NB4 (cell line): ENCODE measurements at regions not wholly inside any gene's neighbourhood (a gene's known extent, or its start where the extent isn't known, plus 50 kb on each side); places are given as distances from the start of the nearest gene placed in this dataset.

Experiments
- DNase-seq: peaks from one replicate; pipeline ENCODE4 v3.0.0; 2010; ENCODE audit warnings: low read depth
- H3K4me3 ChIP-seq: one replicate; pipeline ENCODE4 v1.5.1; 2011; ENCODE audit warnings: mild to moderate bottlenecking, low read depth, low read length, moderate library complexity
- MAX ChIP-seq: IDR thresholded peaks from 2 replicates; pipeline ENCODE4 v1.6.1; 2011; ENCODE audit warnings: low read depth, low read length
- MYC ChIP-seq: IDR thresholded peaks from 2 replicates; pipeline ENCODE4 v1.6.1; 2011; ENCODE audit warnings: low read depth, low read length
- POLR2A ChIP-seq: IDR thresholded peaks from 2 replicates; pipeline ENCODE4 v1.6.1; 2011; ENCODE audit warnings: mild to moderate bottlenecking; ENCODE audit not compliant: insufficient read length; ENCODE audit errors: extremely low read depth
- TF ChIP-seq, protein P1 (sequence below): IDR thresholded peaks from one replicate; pipeline ENCODE4 v1.5.1; 2012; ENCODE audit warnings: low read depth, low read length

GRCh38 chr7:21030237-21030871 lies 243.7 kb upstream of the SP8 start:
- DNase-seq: no peak
- no peak overlapping the region for H3K4me3 ChIP-seq

DNA sequence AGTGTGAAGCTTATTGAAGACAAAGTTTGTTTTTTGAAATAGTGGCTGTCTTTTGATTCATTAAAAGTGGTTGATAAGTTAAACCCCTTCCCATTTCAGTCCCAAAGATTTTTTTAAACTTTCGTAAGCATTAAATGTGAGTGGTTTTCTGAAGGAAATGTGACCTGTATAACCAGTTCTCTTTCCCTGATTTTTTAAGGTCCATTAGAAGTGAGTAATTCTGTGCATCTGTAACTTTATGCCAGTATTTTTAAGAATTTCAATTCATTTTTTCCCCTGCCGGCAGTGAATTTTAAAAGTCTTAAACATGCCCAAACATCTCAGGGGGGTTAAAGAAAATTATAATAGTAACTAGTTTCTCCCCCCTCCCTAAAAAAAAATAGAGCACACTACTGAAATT lies 254.6 kb upstream of the SP8 start:
- no peak overlapping the region for H3K4me3 ChIP-seq
- DNase-seq: no peak
- TF ChIP-seq MAX (no peak), POLR2A (no peak)
- TF ChIP-seq, protein P1, sequence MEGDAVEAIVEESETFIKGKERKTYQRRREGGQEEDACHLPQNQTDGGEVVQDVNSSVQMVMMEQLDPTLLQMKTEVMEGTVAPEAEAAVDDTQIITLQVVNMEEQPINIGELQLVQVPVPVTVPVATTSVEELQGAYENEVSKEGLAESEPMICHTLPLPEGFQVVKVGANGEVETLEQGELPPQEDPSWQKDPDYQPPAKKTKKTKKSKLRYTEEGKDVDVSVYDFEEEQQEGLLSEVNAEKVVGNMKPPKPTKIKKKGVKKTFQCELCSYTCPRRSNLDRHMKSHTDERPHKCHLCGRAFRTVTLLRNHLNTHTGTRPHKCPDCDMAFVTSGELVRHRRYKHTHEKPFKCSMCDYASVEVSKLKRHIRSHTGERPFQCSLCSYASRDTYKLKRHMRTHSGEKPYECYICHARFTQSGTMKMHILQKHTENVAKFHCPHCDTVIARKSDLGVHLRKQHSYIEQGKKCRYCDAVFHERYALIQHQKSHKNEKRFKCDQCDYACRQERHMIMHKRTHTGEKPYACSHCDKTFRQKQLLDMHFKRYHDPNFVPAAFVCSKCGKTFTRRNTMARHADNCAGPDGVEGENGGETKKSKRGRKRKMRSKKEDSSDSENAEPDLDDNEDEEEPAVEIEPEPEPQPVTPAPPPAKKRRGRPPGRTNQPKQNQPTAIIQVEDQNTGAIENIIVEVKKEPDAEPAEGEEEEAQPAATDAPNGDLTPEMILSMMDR: no peak

More at GRCh38 chr7:21030237-21030871, 243.7 kb upstream of the SP8 start:
- TF ChIP-seq, protein P1: no peak
- TF ChIP-seq MAX (no peak), POLR2A (no peak), MYC (no peak)

- no peak overlapping the region for H3K4me3 ChIP-seq
- no peak for TF ChIP-seq MYC
- TF ChIP-seq MAX: no peak
- DNase-seq: no peak
Observed at GRCh38 chr7:21041666-21042065, 255.0 kb upstream of the SP8 start.

DNA sequence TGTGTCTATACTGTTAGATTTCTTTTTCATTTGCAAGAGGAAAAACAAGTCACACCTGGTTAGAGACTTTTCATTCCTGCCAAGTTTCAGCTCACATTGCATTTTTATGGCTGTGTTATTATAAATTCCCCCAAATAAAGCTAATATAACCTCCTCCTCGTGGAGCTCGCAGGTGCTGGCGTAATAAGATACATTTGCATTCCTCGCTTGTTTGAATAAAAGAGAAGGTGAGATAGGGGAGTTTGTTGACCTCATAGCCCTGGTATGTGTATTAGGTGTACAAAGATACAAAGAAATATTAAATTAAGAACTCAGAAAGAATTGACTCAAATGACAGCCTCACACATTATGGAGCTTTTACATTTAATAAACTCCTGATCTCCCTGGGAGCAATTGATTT lies 257.7 kb upstream of the SP8 start:
- TF ChIP-seq MYC (no peak), POLR2A (no peak), MAX (no peak)
- TF ChIP-seq, protein P1: no peak

GRCh38 chr7:21044913-21045568 lies 258.4 kb upstream of the SP8 start:
- no peak overlapping the region for H3K4me3 ChIP-seq
- no peak for DNase-seq
- TF ChIP-seq, protein P1: no peak
- TF ChIP-seq MYC: no peak
- TF ChIP-seq POLR2A: no peak
- no peak for TF ChIP-seq MAX

More for the DNA sequence above, 257.7 kb upstream of the SP8 start:
- no peak for DNase-seq
- H3K4me3 ChIP-seq: no peak overlapping the region

DNA sequence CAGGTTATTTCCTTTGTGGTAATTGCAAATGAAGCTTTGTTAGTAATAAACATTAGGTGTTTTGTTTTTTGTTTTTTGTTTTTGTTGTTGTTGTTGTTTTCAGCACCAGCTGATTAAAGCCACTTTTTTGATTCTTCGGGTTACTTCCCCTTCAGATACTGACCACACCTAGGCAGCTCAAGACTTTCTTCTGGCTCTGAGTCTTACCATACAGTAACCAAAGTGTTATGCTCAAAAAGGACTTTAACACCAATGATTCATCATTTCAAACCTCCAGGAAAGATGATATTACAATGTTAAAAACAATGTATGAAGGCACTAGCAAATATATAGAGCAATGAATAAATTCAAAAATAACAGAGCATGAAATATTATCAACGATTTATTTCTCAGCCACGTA lies 265.2 kb upstream of the SP8 start:
- no peak for DNase-seq
- no peak for TF ChIP-seq MAX
- TF ChIP-seq POLR2A: no peak
- no peak for TF ChIP-seq MYC
- TF ChIP-seq, protein P1: no peak
- no peak overlapping the region for H3K4me3 ChIP-seq
